ENCODE measurements at regions not wholly inside any gene's neighbourhood (a gene's known extent, or its start where the extent isn't known, plus 50 kb on each side); places are given as distances from the start of the nearest gene placed in this dataset.

- TF ChIP-seq ZBTB7A (tag by site-specific recombination; IDR thresholded peaks at IDR 0.05; ENCODE audit: low read depth) (no peak), ZNF274 (IDR thresholded peaks at IDR 0.05; ENCODE audit: low read length) (no peak), ZNF274 (tag by site-specific recombination; IDR thresholded peaks at IDR 0.05; ENCODE audit: borderline replicate concordance) (no peak), ZNF26 (tag by site-specific recombination; IDR thresholded peaks at IDR 0.05) (no peak), ZNF645 (tag by site-specific recombination; IDR thresholded peaks at IDR 0.05) (no peak), ZNF24 (tag by site-specific recombination; IDR thresholded peaks at IDR 0.05) (no peak), REST (tag by site-specific recombination; IDR thresholded peaks at IDR 0.05) (no peak), WT1 (tag by site-specific recombination; IDR thresholded peaks at IDR 0.05) (no peak), ZNF140 (tag by site-specific recombination; IDR thresholded peaks at IDR 0.05) (no peak), ZNF768 (tag by site-specific recombination; IDR thresholded peaks at IDR 0.05) (no peak), ZNF830 (tag by site-specific recombination; IDR thresholded peaks at IDR 0.05; ENCODE audit: low read depth) (no peak)
These were observed 398.1 kb downstream of the NSUN3 start (continued) for GRCh38 chr3:94460931-94461330.

GRCh38 chr3:94462931-94463330, 400.1 kb downstream of the NSUN3 start:
- CTCF ChIA-PET = no interaction called here
- POLR2A ChIA-PET = no interaction called here
- Histone ChIP-seq H3K4me1 (ENCODE audit: control insufficient read depth, insufficient read depth, low read length) (no peaks in the 10 kb centered on the region), H3K27ac (ENCODE audit: extremely low read depth, low read depth, low read length) (no peak overlapping the region), H3K9me3 (ENCODE audit: control insufficient read depth, insufficient read depth, low read depth, low read length) (no peaks in the 10 kb centered on the region), H3K36me3 (ENCODE audit: control insufficient read depth in 2 of 2, insufficient read depth in 1 of 2, low read length in 2 of 2) (no peaks in the 10 kb centered on the region), H3K4me3 (ENCODE audit: low read depth, low read length) (no peak overlapping the region)
- TF ChIP-seq BCL11A (tag by site-specific recombination; IDR thresholded peaks at IDR 0.05; ENCODE audit: low read depth) = no peak
- no peak for TF ChIP-seq ZNF670 (tag by site-specific recombination; IDR thresholded peaks at IDR 0.05; ENCODE audit: low read depth)
- TF ChIP-seq ZNF660 (tag by site-specific recombination; IDR thresholded peaks at IDR 0.05) = no peak
- no peak for TF ChIP-seq ZNF521 (tag by site-specific recombination; IDR thresholded peaks at IDR 0.05)
- no peak for TF ChIP-seq ZNF132 (tag by site-specific recombination; IDR thresholded peaks at IDR 0.05; ENCODE audit: borderline replicate concordance)
- no peak for TF ChIP-seq ZNF747 (tag by site-specific recombination; IDR thresholded peaks at IDR 0.05)
- TF ChIP-seq ZNF140 (tag by site-specific recombination; IDR thresholded peaks at IDR 0.05) = no peak
- no peak for TF ChIP-seq EGR2 (tag by site-specific recombination; IDR thresholded peaks at IDR 0.05; ENCODE audit: low read depth)
- no peak for TF ChIP-seq ZNF426 (tag by site-specific recombination; IDR thresholded peaks at IDR 0.05)
- no peak for TF ChIP-seq KLF7 (tag by site-specific recombination; IDR thresholded peaks at IDR 0.05; ENCODE audit: borderline replicate concordance)
- no peak for TF ChIP-seq ZNF626 (tag by site-specific recombination; IDR thresholded peaks at IDR 0.05)
- TF ChIP-seq ZBTB17 (tag by site-specific recombination; IDR thresholded peaks at IDR 0.05) = no peak
- TF ChIP-seq REPIN1 (tag by site-specific recombination; IDR thresholded peaks at IDR 0.05; ENCODE audit: low read depth) = no peak
- TF ChIP-seq MYNN (tag by site-specific recombination; IDR thresholded peaks at IDR 0.05; ENCODE audit: borderline replicate concordance) = no peak
- TF ChIP-seq ZNF621 (tag by site-specific recombination; IDR thresholded peaks at IDR 0.05) = no peak
- TF ChIP-seq ZSCAN16 (tag by site-specific recombination; IDR thresholded peaks at IDR 0.05) = no peak
- no peak for TF ChIP-seq ZNF311 (tag by site-specific recombination; IDR thresholded peaks at IDR 0.05; ENCODE audit: borderline replicate concordance)

Data from HEK293 (cell line).